Hepatocyte (in vitro differentiated cells): ENCODE measurements at regions not wholly inside any gene's neighbourhood (a gene's known extent, or its start where the extent isn't known, plus 50 kb on each side); places are given as distances from the start of the nearest gene placed in this dataset.

Source experiments
- DNase-seq: peaks from one replicate; pipeline ENCODE4 v3.0.0-alpha.2; 2016; ENCODE audit warnings: low spot score
- H2AFZ ChIP-seq: fragments of 200-600 bp; sonication (generic); 2 replicates; pipeline ENCODE4 v1.6.0; 2016; ENCODE audit warnings: antibody characterized with exemption, mild to moderate bottlenecking
- H3K27ac ChIP-seq: fragments of 200-600 bp; sonication (generic); 2 replicates; pipeline ENCODE4 v1.5.1; 2016; ENCODE audit warnings: mild to moderate bottlenecking
- H3K27me3 ChIP-seq: fragments of 200-600 bp; sonication (generic); 2 replicates; pipeline ENCODE4 v1.6.1; 2016
- H3K36me3 ChIP-seq: fragments of 200-600 bp; sonication (generic); replicated peaks from 2 replicates; pipeline ENCODE4 v1.5.1; 2016; ENCODE audit warnings: low read depth; ENCODE audit not compliant: insufficient read depth
- H3K4me1 ChIP-seq: fragments of 200-600 bp; sonication (generic); 2 replicates; pipeline ENCODE4 v1.5.1; 2016; ENCODE audit warnings: mild to moderate bottlenecking, moderate library complexity; ENCODE audit not compliant: insufficient read depth
- H3K4me2 ChIP-seq: fragments of 200-600 bp; sonication (generic); 2 replicates; pipeline ENCODE4 v1.6.0; 2016
- H3K4me3 ChIP-seq: fragments of 200-600 bp; sonication (generic); 2 replicates; pipeline ENCODE4 v1.5.1; 2016; ENCODE audit warnings: mild to moderate bottlenecking
- H3K79me2 ChIP-seq: fragments of 200-600 bp; sonication (generic); 2 replicates; pipeline ENCODE4 v1.6.0; 2017; ENCODE audit warnings: mild to moderate bottlenecking
- H3K9me2 ChIP-seq: fragments of 200-600 bp; sonication (generic); replicated peaks from 2 replicates; pipeline ENCODE4 v1.6.0; 2017; ENCODE audit warnings: mild to moderate bottlenecking; ENCODE audit not compliant: insufficient read depth
- H3K9me3 ChIP-seq: fragments of 200-600 bp; sonication (generic); 2 replicates; pipeline ENCODE4 v1.5.1; 2016; ENCODE audit warnings: low read depth, mild to moderate bottlenecking
- H4K20me1 ChIP-seq: fragments of 200-600 bp; sonication (generic); 2 replicates; pipeline ENCODE4 v1.6.0; 2016; ENCODE audit warnings: mild to moderate bottlenecking; ENCODE audit not compliant: insufficient read depth, poor library complexity, severe bottlenecking
- CTCF ChIP-seq: fragments of 200-600 bp; sonication (generic); IDR thresholded peaks from 2 replicates; pipeline ENCODE4 v1.5.1; 2016; ENCODE audit warnings: antibody characterized with exemption, mild to moderate bottlenecking; ENCODE audit not compliant: poor library complexity
- EZH2 ChIP-seq: fragments of 200-600 bp; sonication (generic); IDR thresholded peaks from 2 replicates; pipeline ENCODE4 v1.6.1; 2016; ENCODE audit warnings: antibody characterized with exemption, mild to moderate bottlenecking, borderline replicate concordance
- EZH2phosphoT487 ChIP-seq: fragments of 200-600 bp; sonication (generic); IDR thresholded peaks from one replicate; pipeline ENCODE4 v1.6.1; 2018; ENCODE audit warnings: antibody characterized with exemption, mild to moderate bottlenecking, low read depth, moderate library complexity; ENCODE audit not compliant: unreplicated experiment, severe bottlenecking
- WGBS: methylation state at CpG from one replicate; pipeline ENCODE4 v1.1.6; 2016; ENCODE audit warnings: low lambda C conversion rate; ENCODE audit errors: missing lambda C conversion rate; 5-methylcytosine and 5-hydroxymethylcytosine counted together

GRCh38 chr9:7286101-7286500, 513.5 kb downstream of the DMAC1 start:
- WGBS = 83% methylated on average over 2 of the region's 2 CpGs
- H3K4me2 ChIP-seq = no peak overlapping the region
- no peaks in the 10 kb centered on the region for H3K9me3 ChIP-seq
- H2AFZ ChIP-seq = no peak overlapping the region
- no peak for DNase-seq
- no peaks in the 10 kb centered on the region for H3K9me2 ChIP-seq
- H3K4me1 ChIP-seq = no peaks in the 10 kb centered on the region
- H3K79me2 ChIP-seq = no peaks in the 10 kb centered on the region
- no peaks in the 10 kb centered on the region for H4K20me1 ChIP-seq
- H3K27ac ChIP-seq = no peak overlapping the region
- TF ChIP-seq CTCF = no peak
- no peak for TF ChIP-seq EZH2
- no peak for TF ChIP-seq EZH2phosphoT487
- no peak overlapping the region for H3K4me3 ChIP-seq
- no peaks in the 10 kb centered on the region for H3K36me3 ChIP-seq
- peaks cover 11% of the 10 kb centered on the region for H3K27me3 ChIP-seq

- Histone ChIP-seq H3K27ac (no peak overlapping the region), H3K9me2 (no peaks in the 10 kb centered on the region), H3K4me1 (no peaks in the 10 kb centered on the region), H3K9me3 (no peaks in the 10 kb centered on the region), H3K4me3 (no peak overlapping the region), H3K36me3 (no peaks in the 10 kb centered on the region), H3K27me3 (peaks cover 11% of the 10 kb centered on the region), H3K79me2 (no peaks in the 10 kb centered on the region), H2AFZ (no peak overlapping the region), H4K20me1 (no peaks in the 10 kb centered on the region), H3K4me2 (no peak overlapping the region)
- 72% methylated on average over 5 of the region's 5 CpGs for WGBS
- DNase-seq = no peak
- TF ChIP-seq EZH2phosphoT487 (no peak), EZH2 (no peak), CTCF (no peak)
These were observed 514.4 kb downstream of the DMAC1 start for GRCh38 chr9:7285199-7285598.

GRCh38 chr9:7284517-7284916, 515.1 kb downstream of the DMAC1 start:
- no peaks in the 10 kb centered on the region for H3K9me3 ChIP-seq
- no peak overlapping the region for H3K4me3 ChIP-seq
- H3K27ac ChIP-seq = no peak overlapping the region
- H3K27me3 ChIP-seq = peaks cover 11% of the 10 kb centered on the region
- no peaks in the 10 kb centered on the region for H4K20me1 ChIP-seq
- TF ChIP-seq EZH2phosphoT487 (no peak), CTCF (no peak), EZH2 (no peak)
- no peak for DNase-seq
- no peak overlapping the region for H2AFZ ChIP-seq
- no peaks in the 10 kb centered on the region for H3K79me2 ChIP-seq
- H3K4me2 ChIP-seq = no peak overlapping the region
- no peaks in the 10 kb centered on the region for H3K4me1 ChIP-seq
- no peaks in the 10 kb centered on the region for H3K36me3 ChIP-seq
- WGBS = 45% methylated on average over 2 of the region's 2 CpGs
- no peaks in the 10 kb centered on the region for H3K9me2 ChIP-seq

- DNase-seq = no peak
These were observed 515.5 kb downstream of the DMAC1 start for GRCh38 chr9:7284117-7284516.

More at GRCh38 chr9:7284117-7284516, 515.5 kb downstream of the DMAC1 start:
- Histone ChIP-seq H3K36me3 (no peaks in the 10 kb centered on the region), H3K4me3 (no peak overlapping the region), H3K79me2 (no peaks in the 10 kb centered on the region), H4K20me1 (no peaks in the 10 kb centered on the region), H3K9me2 (no peaks in the 10 kb centered on the region), H3K27ac (no peak overlapping the region), H3K27me3 (peaks cover 11% of the 10 kb centered on the region), H3K4me2 (no peak overlapping the region), H2AFZ (no peak overlapping the region), H3K9me3 (no peaks in the 10 kb centered on the region), H3K4me1 (no peaks in the 10 kb centered on the region)
- TF ChIP-seq EZH2 (no peak), EZH2phosphoT487 (no peak), CTCF (no peak)
- WGBS = 96% methylated on average over 1 of the region's 1 CpG
